MM.1S (cell line): ENCODE measurements at regions not wholly inside any gene's neighbourhood (a gene's known extent, or its start where the extent isn't known, plus 50 kb on each side); places are given as distances from the start of the nearest gene placed in this dataset.

Experiments
- DNase-seq: peaks from one replicate; pipeline ENCODE4 v3.0.0-alpha.2; 2015
- H2AFZ ChIP-seq: fragments of 300-600 bp; sonication (generic); 2 replicates; pipeline ENCODE4 v1.6.0; 2016; ENCODE audit warnings: antibody characterized with exemption, low read length
- H3F3A ChIP-seq: fragments of 300-600 bp; sonication (generic); 2 replicates; pipeline ENCODE4 v1.6.1; 2016; ENCODE audit warnings: mild to moderate bottlenecking, antibody characterized with exemption, low read length, moderate library complexity, mixed read lengths; ENCODE audit not compliant: insufficient read depth
- H3K27ac ChIP-seq: fragments of 300-600 bp; sonication (generic); 2 replicates; pipeline ENCODE4 v1.5.1; 2016; ENCODE audit warnings: mild to moderate bottlenecking, low read length
- H3K27me3 ChIP-seq: fragments of 300-600 bp; sonication (generic); replicated peaks from 2 replicates; pipeline ENCODE4 v1.6.0; 2016; ENCODE audit warnings: low read length; ENCODE audit not compliant: insufficient read depth
- H3K36me3 ChIP-seq: fragments of 300-600 bp; sonication (generic); replicated peaks from 2 replicates; pipeline ENCODE4 v1.6.1; 2016; ENCODE audit warnings: mild to moderate bottlenecking, low read length, mixed read lengths; ENCODE audit not compliant: insufficient read depth
- H3K4me1 ChIP-seq: fragments of 300-600 bp; sonication (generic); 2 replicates; pipeline ENCODE4 v1.6.1; 2016; ENCODE audit warnings: low read length, mixed read lengths
- H3K4me2 ChIP-seq: fragments of 300-600 bp; sonication (generic); 2 replicates; pipeline ENCODE4 v1.6.0; 2016; ENCODE audit warnings: low read depth, low read length
- H3K4me3 ChIP-seq: fragments of 300-600 bp; sonication (generic); 2 replicates; pipeline ENCODE4 v1.5.1; 2016; ENCODE audit warnings: low read length, mixed read lengths
- H3K79me2 ChIP-seq: fragments of 300-600 bp; sonication (generic); 2 replicates; pipeline ENCODE4 v1.6.1; 2016; ENCODE audit warnings: mixed run types, low read length, mixed read lengths
- H3K9ac ChIP-seq: fragments of 300-600 bp; sonication (generic); 2 replicates; pipeline ENCODE4 v1.6.1; 2016; ENCODE audit warnings: low read length, mixed read lengths
- H3K9me2 ChIP-seq: fragments of 300-600 bp; sonication (generic); replicated peaks from 2 replicates; pipeline ENCODE4 v1.6.1; 2016; ENCODE audit warnings: mild to moderate bottlenecking, low read length, mixed read lengths; ENCODE audit not compliant: insufficient read depth
- H3K9me3 ChIP-seq: fragments of 300-600 bp; sonication (generic); replicated peaks from 2 replicates; pipeline ENCODE4 v1.6.1; 2016; ENCODE audit warnings: mild to moderate bottlenecking, low read length, mixed read lengths; ENCODE audit not compliant: insufficient read depth
- H4K20me1 ChIP-seq: fragments of 300-600 bp; sonication (generic); 2 replicates; pipeline ENCODE4 v1.6.1; 2016; ENCODE audit warnings: mild to moderate bottlenecking, low read length, moderate library complexity, mixed read lengths; ENCODE audit not compliant: insufficient read depth
- CTCF ChIP-seq: fragments of 300-600 bp; sonication (generic); IDR thresholded peaks from 2 replicates; pipeline ENCODE4 v1.5.1; 2016; ENCODE audit warnings: antibody characterized with exemption, low read length, mixed read lengths
- EZH2 ChIP-seq: fragments of 300-600 bp; sonication (generic); optimal IDR thresholded peaks from 2 replicates; pipeline ENCODE3; 2017; ENCODE audit warnings: low read depth, mild to moderate bottlenecking, antibody characterized with exemption, low read length, mixed read lengths
- EZH2phosphoT487 ChIP-seq: fragments of 300-600 bp; sonication (generic); IDR thresholded peaks from 2 replicates; pipeline ENCODE4 v1.6.1; 2018; ENCODE audit warnings: antibody characterized with exemption, low read length

DNA sequence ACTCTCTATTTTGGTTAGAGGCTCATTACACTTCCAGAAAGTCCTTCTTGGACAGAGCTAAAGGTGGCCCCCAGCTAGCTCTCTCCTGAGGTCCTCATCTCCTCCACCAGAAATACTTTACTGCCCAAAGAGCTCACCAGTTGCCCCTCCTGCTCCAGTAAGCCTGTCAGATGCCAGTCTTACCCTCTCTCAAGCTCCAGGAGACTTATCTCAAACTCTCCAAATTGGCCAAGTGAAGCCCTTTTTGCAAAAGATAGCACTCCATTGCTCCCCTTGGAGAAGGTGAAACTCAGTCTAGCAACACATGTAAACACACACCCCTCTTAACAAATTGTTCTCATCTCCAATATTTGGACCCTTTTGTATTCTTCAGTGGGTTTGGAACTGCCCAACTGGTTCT is 128.5 kb downstream of the ZNF330 start:
- H3K9me3 ChIP-seq: no peaks in the 10 kb centered on the region
- no peaks in the 10 kb centered on the region for H4K20me1 ChIP-seq
- H2AFZ ChIP-seq: no peak overlapping the region
- no peaks in the 10 kb centered on the region for H3K79me2 ChIP-seq
- no peak overlapping the region for H3K4me3 ChIP-seq
- no peaks in the 10 kb centered on the region for H3K36me3 ChIP-seq
- TF ChIP-seq EZH2 (no peak), EZH2phosphoT487 (no peak), CTCF (no peak)
- no peak overlapping the region for H3K27ac ChIP-seq
- no peaks in the 10 kb centered on the region for H3K9me2 ChIP-seq
- peaks cover 16% of the 10 kb centered on the region for H3K4me1 ChIP-seq
- H3F3A ChIP-seq: peaks cover 3% of the 10 kb centered on the region; the same call in 1 of the 2 replicates
- H3K27me3 ChIP-seq: no peaks in the 10 kb centered on the region
- H3K9ac ChIP-seq: no peak overlapping the region
- no peak overlapping the region for H3K4me2 ChIP-seq
- no peak for DNase-seq

- H3K36me3 ChIP-seq: no peaks in the 10 kb centered on the region
- peaks cover 16% of the 10 kb centered on the region for H3K4me1 ChIP-seq
- no peak overlapping the region for H2AFZ ChIP-seq
- no peaks in the 10 kb centered on the region for H3K9me3 ChIP-seq
- peaks cover 3% of the 10 kb centered on the region; the same call in 1 of the 2 replicates for H3F3A ChIP-seq
- TF ChIP-seq EZH2: no peak
- H3K27me3 ChIP-seq: no peaks in the 10 kb centered on the region
- no peak overlapping the region for H3K9ac ChIP-seq
- H3K9me2 ChIP-seq: no peaks in the 10 kb centered on the region
- H3K27ac ChIP-seq: no peak overlapping the region
- no peak overlapping the region for H3K4me2 ChIP-seq
- H4K20me1 ChIP-seq: no peaks in the 10 kb centered on the region
- H3K79me2 ChIP-seq: no peaks in the 10 kb centered on the region
- no peak overlapping the region for H3K4me3 ChIP-seq
- no peak for DNase-seq
Observed at GRCh38 chr4:141350122-141350905, 129.6 kb downstream of the ZNF330 start.

- TF ChIP-seq CTCF (no peak), EZH2phosphoT487 (no peak), EZH2 (no peak)
- Histone ChIP-seq H3K9me3 (no peaks in the 10 kb centered on the region), H3K4me1 (peaks cover 16% of the 10 kb centered on the region), H3F3A (peaks cover 3% of the 10 kb centered on the region; the same call in 1 of the 2 replicates), H3K9me2 (no peaks in the 10 kb centered on the region), H3K27me3 (no peaks in the 10 kb centered on the region), H3K4me2 (no peak overlapping the region), H3K4me3 (no peak overlapping the region), H3K79me2 (no peaks in the 10 kb centered on the region), H2AFZ (no peak overlapping the region), H4K20me1 (no peaks in the 10 kb centered on the region), H3K9ac (no peak overlapping the region), H3K36me3 (no peaks in the 10 kb centered on the region), H3K27ac (no peak overlapping the region)
- no peak for DNase-seq
Observed at GRCh38 chr4:141352331-141352730, 131.6 kb downstream of the ZNF330 start.

DNA sequence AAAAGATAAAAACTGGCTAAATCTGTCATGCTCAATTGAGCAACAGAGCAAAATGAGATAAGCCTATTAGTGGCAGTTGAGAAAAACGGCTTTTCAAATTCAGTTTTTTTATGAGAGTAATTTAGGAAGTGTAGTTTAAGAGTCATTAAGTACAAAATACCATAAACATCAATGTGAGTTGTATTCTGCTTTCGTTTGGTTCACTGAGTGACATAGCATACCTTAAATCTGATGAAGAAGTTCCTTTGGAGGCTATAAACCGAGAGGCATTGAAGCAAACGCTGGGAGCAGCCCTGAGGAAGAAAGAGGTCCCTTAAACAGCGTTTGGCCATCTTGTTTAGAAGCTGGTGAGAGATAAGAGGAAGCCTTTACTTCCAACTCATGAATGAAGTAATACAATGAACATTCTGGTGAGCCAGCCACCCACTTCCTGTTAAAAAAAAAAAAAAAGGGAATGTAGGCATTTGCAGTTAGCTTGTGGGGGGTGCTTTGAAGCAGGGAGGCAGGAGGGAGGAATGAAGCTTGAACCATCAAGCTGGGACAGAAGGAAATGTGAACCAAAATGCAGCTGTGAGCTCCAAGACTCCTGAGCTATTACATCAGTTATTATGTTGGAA is 132.3 kb downstream of the ZNF330 start:
- no peaks in the 10 kb centered on the region for H3K9me2 ChIP-seq
- no peaks in the 10 kb centered on the region for H3K36me3 ChIP-seq
- no peaks in the 10 kb centered on the region for H3K79me2 ChIP-seq
- H3K4me2 ChIP-seq: no peak overlapping the region
- peaks cover 14% of the 10 kb centered on the region for H3K4me1 ChIP-seq
- no peak overlapping the region for H2AFZ ChIP-seq
- no peak overlapping the region for H3K4me3 ChIP-seq
- TF ChIP-seq EZH2phosphoT487 (no peak), EZH2 (no peak)
- H3K9me3 ChIP-seq: no peaks in the 10 kb centered on the region
- no peak for DNase-seq
- H3F3A ChIP-seq: peaks cover 3% of the 10 kb centered on the region; the same call in 1 of the 2 replicates
- H4K20me1 ChIP-seq: no peaks in the 10 kb centered on the region
- H3K27ac ChIP-seq: no peak overlapping the region
- H3K9ac ChIP-seq: no peak overlapping the region
- no peaks in the 10 kb centered on the region for H3K27me3 ChIP-seq
